ENCODE measurements at regions not wholly inside any gene's neighbourhood (a gene's known extent, or its start where the extent isn't known, plus 50 kb on each side); places are given as distances from the start of the nearest gene placed in this dataset.
"Not testable (repeated sequence)": the region's sequence is repeated elsewhere in the genome, so short reads cannot be mapped to it uniquely, and the experiment has no call there.

DNA sequence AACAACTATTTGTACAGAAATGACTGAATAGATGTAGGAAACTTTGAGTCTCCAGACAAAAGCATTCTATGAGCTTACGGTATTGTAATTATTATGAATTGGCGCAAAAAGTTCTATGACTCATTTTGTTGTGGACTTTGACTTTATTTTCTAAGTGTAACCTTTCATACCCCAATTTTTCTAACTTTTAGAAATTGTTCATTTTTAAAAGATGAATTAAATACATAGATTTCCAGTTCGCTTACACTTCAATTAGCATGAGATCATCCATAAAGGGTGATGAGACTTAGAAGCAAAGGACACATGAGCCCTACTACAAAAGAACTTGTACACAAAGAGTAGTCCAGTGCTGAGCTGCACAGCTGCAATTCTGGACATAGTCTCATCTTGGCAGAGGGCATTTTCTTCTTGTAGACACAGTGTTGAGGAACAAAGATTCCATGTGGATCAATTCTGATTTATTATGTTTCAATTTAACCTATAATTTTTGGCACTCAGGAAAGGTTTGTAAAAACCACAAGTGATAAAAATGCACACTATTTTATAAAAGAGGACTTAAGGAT, 431.1 kb downstream of the LRRIQ3 start:
- DNase-seq, result no peak

DNA sequence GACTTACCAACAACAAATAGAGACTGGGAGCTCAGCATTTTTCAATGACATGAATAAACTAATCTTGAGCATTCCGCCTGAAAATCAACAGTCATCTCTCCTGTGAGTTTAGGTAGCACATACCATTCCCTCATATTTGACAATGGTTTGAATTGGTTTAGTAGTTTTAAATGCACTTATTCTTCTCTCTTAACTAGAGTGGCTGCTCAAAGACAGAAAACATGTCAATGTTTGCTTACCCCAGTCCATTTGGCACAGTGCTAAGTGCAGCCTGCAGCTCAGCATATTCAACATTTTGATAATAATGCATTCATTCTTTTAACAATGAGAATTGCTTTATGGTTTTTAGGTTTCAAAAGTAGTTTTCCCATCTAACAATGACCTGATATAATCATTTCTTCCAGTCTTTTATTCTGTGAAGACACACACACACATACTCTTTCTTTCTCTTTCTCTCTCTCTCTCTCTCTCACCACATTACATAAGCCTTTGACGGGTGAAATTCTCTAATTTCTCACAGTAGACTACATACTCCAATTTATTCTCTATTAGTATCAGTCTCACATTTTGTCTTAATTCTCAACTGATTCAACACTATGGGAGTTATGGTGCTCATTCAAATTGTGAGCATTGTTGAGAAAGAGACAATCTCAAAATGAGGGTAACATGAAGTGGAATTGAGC, 432.3 kb downstream of the LRRIQ3 start:
- DNase-seq, result no peak

- DNase-seq, result no peak
Observed at GRCh38 chr1:73761559-73761958, 436.4 kb downstream of the LRRIQ3 start.

- no peak for DNase-seq
Observed at GRCh38 chr1:73759011-73759410, 439.0 kb downstream of the LRRIQ3 start.

- no peak for DNase-seq
Observed at GRCh38 chr1:73756817-73757216, 441.2 kb downstream of the LRRIQ3 start.

- no peak for DNase-seq
Observed at GRCh38 chr1:73755649-73756048, 442.3 kb downstream of the LRRIQ3 start.

DNA sequence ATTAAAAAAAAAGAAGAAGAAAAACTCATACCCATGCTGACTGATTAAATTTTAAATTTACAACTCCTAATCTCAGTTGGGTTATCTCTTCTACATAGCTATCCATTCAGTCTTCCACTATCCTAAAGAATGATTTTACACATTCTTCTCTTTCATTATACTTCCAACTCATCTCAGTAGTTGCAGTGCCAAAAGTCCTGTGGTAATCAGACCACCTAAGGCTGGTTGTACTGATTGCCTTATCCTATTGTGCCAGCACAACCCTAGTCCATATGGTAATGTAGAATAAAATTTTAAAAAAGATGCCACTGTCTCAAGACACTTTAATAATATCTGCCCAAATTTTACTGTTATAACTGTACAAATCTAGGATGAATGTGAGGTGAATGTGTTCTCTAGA, 448.0 kb downstream of the LRRIQ3 start:
- no peak for DNase-seq

DNA sequence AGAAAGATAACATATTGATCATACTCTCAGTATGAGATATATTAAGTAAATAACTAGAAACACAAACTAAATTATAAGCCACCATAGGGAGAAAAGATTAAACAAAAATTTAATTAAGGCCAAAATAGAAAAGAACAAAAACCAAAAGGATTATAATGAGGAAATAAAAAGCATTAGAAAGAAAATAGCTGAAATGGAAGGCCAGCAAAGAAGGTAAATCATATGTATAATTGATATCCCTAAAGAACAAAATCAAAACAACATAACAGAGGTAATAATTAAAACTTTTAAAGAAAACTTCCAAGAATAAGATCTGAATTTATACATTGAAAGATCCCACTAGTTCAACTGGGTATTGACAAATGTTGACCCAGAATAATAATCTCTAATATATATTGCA, 453.0 kb downstream of the LRRIQ3 start:
- DNase-seq, result no peak

- DNase-seq, result no peak
Observed at GRCh38 chr1:73736125-73736524, 461.9 kb downstream of the LRRIQ3 start.

- DNase-seq, result no peak
Observed at GRCh38 chr1:73727036-73727435, 470.9 kb downstream of the LRRIQ3 start.

GRCh38 chr1:73722055-73722454, 475.9 kb downstream of the LRRIQ3 start:
- no peak for DNase-seq

DNA sequence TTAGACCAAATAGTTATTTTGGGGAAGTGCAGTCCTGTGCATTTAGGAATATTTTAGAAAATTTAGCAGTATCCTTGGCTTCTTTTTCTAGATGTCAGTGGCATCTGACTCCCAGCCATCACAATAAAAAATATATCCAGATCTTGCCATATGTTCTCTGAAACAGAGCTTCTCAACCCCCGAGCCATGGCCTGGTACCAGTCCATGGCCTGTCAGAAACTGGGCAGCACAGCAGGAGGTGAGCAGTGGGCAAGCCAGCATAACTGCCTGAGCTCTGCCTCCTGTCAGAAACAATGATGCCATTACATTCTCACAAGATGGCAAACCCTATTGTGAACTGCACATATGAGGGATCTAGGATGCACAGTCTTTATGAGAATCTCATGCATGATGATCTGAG, 480.0 kb downstream of the LRRIQ3 start:
- no peak for DNase-seq

- no peak for DNase-seq
Observed at GRCh38 chr1:73711089-73711488, 486.9 kb downstream of the LRRIQ3 start.

- no peak for DNase-seq
Observed at GRCh38 chr1:73701826-73702225, 496.1 kb downstream of the LRRIQ3 start.

- no peak for DNase-seq
Observed at GRCh38 chr1:73676186-73676585, 521.8 kb downstream of the LRRIQ3 start.

DNA sequence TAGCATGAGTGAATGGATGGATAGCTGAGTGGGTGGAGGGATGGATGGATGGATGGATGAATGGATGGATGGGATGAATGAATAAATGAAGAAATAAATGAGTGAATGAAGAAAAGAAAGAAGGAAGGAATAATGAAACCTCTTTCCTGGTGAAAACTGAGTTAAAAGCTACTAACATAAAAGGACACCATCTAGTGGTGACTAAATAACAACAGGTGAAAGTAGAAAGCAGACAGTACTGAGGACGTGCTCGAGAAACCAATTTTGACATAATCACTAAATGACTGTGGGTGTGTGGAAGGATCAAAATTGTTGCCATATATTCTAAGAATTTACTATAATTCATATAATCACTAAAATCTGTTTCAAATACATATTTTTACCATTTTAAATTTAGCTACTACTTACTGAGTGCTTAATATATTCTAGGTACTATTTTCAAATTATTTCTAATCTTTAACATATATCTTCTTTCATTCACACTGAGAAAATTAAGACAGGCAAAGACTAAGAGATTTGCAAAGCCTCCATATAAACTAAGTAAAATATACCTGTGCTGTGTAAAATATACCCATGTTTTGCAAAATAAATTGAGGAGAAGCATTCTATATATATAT, 522.9 kb downstream of the LRRIQ3 start:
- DNase-seq, result no peak

DNA sequence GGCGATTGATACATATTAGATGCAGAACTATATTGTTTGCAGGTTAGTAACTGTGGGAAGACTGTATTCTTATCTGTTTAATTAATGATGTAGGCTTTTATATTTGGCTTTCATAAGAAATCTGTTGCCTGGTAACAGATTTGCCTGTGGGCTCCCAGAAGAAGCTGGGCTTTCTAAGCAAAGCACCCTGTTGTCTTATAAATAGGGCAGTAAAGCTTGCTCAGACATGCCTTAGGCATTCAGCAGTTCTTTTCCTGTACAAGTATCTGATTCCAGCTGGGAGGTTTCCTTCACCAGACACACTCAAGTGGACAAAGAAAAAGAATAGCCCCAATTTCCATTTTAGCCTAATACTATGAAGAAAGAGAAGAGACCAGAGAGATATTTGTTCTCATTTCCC, 524.0 kb downstream of the LRRIQ3 start:
- no peak for DNase-seq

DNA sequence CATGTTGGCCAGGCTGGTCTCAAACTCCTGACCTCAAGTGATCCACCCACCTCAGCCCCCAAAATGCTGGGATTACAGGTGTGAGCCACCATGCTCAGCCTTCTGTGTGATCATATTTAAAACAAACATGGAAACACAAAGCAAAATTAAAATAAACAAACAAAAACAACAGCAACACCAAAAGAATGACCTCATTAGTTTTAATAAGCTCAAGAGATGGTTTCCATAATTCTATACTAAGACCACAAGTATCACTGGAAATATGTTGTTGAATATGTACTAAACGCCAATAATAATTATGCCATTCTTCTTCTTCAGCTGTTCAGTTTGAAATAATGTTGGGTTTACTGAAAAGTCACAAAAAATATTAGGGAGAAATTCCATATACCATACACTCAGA, 526.4 kb downstream of the LRRIQ3 start:
- DNase-seq, result no peak

DNA sequence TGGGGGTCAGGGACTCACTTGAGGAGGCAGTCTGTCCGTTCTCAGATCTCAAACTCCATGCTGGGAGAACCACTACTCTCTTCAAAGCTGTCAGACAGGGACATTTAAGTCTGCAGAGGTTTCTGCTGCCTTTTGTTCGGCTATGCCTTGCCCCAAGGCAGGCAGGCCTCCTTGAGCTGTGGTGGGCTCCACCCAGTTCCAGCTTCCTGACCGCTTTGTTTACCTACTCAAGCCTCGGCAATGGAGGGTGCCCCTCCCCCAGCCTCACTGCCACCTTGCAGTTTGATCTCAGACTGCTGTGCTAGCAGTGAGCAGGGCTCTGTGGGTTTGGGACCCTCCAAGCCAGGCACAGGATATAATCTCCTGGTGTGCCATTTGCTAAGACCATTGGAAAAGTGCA, 530.0 kb downstream of the LRRIQ3 start:
- not testable (repeated sequence) for DNase-seq

DNA sequence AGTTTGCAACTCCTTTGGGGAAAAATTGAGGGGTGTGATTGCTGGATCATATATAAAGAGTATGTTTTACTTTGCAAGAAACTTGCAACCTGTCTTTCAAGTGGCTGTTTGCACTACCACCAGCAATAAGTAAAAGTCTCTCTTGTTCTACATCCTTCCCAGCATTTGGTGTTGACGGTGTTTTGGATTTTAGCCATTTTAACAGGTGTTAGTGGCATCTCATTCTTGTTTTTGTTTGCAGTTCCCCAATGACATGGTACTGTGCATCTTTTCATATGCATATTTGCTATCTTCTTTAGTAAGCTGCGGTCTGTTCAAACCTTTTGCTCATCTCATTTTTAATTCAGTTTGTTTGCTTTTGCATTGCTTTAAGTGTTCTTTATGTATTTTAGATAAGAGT, 535.5 kb downstream of the LRRIQ3 start:
- no peak for DNase-seq

DNA sequence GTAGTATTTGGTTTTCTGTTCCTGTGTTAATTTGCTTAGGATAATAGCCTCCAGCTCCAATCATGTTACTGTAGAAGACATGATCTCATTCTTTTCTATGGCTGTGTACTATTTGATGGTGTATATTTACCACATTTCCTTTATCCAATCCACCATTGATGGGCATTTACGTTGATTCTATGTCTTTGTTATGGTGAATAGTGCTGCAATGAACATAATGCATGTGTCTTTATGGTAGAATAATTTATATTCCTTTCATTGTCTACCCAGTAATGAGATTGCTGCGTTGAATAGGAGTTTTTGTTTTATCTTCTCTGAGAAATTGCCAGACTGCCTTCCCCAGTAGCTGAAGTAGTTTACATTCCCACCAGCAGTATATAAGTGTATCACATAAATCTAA, 538.8 kb downstream of the LRRIQ3 start:
- no peak for DNase-seq

DNA sequence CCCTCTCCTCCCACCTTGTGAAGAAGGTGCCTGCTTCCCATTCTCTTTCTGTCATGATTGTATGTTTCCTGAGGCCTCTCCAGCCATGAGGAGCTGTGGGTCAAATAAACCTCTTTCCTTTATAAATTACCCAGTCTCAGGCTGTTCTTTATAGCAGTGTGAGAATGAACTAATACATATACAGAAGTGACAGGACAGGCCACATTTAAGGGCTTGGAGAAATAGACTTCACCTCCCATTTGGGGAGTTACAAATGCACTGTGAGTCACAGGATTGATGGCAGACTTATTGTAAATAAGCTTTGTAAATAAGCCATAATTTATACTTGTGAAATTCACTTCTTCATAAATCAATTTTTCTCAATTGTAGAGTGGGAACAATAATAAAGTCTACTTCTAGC, 543.3 kb downstream of the LRRIQ3 start:
- DNase-seq, result no peak

- DNase-seq, result no peak
Observed at GRCh38 chr1:73644198-73644597, 553.8 kb downstream of the LRRIQ3 start.

DNA sequence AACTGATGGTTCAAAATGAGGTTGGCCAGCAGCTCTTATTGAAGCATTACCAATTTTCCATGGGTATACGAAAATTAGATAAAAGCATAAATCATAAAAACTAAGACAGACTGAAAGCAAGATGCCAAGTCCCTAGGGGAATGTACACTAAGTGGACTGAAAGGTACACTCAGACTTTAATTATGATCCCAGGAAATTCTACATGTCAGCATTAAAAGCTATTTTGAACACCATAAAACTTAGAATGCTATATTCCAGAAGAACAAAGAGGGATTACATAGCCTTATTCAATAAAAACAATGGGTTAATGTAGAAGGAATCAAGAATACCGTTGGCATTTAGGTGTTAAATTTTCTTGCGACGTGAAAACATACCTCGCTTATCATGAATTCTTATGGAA, 558.5 kb downstream of the LRRIQ3 start:
- DNase-seq, result no peak

DNA sequence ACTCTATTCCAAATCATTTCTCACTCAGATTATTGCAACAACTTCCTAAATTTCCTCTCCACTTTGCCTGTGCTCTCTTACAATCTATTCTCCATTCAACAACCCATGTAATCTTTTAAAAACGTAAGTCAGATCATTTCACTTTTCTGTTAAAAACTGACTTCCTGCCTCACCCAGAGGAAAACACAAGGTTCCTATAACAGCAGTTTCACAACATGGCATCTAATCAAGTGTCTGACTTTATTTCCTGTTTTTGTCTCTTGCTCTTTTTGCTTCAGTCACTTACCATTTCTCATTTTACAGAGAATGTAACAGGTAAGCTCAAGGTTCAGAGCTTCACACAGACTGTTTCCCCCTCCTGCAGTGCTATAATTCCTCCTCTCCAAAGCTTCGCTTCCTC, 560.7 kb downstream of the LRRIQ3 start:
- DNase-seq, result no peak
